Epidermal melanocyte (primary cell): ENCODE measurements at regions not wholly inside any gene's neighbourhood (a gene's known extent, or its start where the extent isn't known, plus 50 kb on each side); places are given as distances from the start of the nearest gene placed in this dataset.

Experiments used
- DNase-seq: peaks from one replicate; pipeline ENCODE4 v3.0.0; 2011; ENCODE audit warnings: low spot score; ENCODE audit not compliant: insufficient read length

DNA sequence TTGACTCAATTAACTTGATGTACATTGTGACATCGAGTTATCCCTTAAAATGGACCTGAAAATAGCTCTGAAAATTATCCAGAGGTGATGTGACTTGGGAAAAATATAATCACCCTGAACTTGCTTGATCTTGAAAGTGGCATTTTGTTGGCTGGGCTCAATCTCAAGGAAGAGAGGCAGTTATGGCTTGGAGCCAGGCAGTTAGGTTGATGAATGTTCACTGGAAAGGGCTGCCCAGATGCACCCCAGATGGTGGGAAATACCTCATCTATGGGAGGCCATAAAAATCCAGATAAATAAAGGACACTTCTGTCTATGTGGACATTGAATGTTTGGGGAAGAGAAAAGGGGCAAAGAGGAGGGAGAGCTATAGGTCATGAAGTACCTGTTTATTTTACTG is 55.7 kb upstream of the OR5AN1 start:
- no peak for DNase-seq

DNA sequence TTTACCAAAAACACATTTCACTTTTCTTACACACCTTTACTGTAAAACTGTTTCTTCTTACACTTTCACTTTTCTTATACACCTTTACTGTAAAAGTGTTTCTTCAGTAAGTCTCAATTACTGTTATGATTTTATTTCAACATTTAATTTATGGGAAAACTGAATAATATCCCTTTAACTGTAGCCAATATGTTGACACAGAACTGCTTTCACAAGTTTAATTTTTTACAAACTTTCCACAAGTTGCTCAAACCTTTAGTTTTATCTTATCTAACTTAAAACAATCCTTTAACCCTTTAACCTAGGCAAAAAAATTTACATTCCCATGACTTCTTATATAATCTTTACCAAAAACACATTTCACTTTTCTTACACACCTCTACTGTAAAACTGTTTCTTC is 63.3 kb upstream of the OR5AN1 start:
- DNase-seq, result no peak

DNA sequence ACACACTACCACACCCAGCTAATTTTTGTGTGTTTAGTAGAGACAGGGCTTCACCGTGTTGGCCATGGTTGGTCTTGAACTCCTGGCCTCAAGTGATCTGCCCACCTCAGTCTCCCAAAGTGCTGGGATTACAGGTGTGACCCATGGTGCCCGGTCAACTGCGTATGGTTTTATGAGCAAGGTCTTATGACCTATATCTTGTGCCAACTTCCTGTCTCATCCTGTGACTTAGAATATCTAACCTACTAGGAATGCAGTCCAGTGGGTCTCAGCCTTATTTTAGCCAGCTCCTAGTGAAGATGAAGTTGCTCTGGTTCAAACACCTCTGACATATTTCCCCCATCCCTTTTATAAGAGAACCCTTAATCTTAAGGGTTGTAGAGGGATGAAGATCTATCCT is 66.1 kb upstream of the OR5AN1 start:
- no peak for DNase-seq

DNA sequence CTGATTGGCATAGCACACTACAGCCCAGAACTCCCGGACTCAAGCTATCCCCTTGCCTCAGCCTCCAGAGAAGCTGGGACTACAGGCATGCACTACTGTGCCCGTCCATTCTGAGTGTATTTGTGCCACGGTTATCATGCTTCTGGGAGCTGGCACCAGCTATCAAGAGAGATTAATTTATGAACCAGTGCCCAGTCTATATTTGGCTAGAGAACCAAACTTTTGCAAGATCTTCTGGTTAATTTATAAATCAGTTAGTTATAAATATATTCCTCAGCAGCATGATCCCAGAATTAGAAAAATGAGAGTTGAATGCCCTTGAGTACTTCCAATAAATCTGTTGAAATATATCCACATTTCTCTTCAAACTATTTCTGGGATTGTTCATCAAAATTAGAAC is 67.5 kb upstream of the OR5AN1 start:
- DNase-seq, result no peak

DNA sequence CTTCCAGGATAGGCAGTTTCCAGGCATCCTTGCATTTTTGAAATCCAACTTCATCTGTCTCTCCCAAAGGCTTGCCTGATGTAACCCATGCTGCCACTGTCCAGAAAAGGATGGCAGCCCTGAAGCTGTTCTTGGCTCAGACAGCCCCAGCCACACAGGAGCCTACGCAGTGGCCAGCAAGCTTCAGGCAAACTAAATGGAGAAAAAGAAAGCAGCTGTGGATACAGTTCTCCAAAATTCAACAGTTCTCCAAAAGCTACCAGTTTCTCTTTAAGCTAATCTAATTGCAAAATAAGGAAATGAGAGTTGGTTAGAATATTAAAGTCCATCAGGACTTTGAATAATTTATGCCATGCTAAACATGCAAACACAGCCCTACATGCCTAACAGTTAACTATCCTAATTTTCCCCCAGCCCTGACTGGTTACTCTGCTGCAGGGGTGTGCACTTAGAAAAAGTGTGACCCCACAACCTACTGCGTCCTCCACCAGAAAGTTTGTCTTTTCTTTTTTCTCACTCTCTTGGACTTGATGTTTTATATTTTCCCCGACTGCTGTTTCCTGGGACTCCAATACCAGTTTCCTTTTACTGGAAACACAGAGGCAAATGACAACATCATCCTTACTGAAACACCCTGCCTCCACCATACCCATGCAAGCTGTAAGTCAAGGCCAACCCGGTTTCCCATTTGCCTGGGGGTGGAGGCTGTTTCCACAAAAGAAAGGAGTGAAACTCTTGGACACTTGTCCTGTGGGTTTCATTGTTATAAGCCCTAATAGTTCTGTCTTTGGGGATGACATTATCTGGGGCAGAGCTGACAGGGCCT is 69.1 kb upstream of the OR5AN1 start:
- no peak for DNase-seq

- DNase-seq, result peak; percentile 22
Measured at GRCh38 chr11:59285716-59286260, 72.9 kb upstream of the OR5AN1 start.

DNA sequence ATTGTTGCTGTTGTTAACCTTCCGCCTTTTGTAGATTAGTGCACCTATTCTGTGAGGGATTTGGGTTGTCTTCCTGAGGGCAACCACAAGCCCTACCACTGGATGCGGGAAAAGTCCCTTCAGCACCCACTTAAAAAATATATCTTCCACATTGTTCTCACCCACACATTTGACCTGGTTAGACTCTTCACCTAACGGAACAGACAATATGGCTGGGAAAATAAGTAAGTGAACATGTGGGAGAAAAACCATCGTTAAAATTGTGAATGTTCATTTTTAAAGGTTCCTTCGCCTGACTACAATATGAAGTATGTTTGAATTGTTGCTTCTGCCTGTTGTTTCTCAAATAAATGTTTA is 72.0 kb upstream of the MPEG1 start:
- DNase-seq, result no peak

DNA sequence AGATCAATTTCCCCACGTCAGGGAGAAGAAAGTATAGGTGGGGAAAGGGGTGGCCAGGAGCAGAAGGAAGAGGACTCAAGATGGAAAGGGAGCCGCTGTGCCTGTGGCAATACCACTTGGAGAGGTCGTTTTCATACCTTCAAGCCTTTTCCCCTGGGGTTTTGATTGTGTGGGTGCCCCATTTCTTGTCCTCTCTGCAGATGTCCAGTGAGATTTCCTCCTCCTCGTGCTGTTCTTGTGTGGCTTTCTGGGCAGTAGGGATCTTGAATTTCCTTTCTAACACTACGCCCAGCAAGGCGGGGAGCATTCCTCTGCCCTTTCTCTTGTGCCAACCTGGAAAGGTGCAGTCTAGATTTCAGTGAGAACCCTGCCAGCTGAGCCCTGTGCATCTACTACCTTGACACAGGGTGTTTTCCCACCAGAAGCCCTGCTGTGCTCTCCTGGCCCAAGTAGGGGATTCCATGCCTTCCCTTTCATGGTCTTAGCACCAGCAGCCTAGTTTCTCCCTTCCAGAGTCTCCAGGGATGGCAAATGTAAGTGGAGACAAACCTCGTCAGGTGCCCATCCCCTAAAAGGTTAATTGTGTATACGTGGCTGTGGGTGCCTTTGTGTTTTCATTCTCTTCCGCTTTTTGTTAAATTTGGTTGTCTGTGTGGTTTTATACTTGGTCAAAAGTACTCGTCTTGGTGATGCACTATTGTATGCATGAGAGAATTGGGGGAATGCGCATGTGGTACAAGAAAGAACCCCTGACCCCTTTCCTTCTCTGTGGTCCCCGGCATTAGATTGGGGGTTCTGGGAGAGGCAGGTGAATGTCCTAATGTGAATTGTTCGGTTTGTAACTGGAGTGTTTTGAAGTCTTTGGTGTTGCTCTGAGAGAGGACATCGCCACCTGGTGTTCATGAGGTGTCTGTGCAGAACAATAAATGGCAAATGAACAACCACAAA is 71.4 kb upstream of the MPEG1 start:
- no peak for DNase-seq

DNA sequence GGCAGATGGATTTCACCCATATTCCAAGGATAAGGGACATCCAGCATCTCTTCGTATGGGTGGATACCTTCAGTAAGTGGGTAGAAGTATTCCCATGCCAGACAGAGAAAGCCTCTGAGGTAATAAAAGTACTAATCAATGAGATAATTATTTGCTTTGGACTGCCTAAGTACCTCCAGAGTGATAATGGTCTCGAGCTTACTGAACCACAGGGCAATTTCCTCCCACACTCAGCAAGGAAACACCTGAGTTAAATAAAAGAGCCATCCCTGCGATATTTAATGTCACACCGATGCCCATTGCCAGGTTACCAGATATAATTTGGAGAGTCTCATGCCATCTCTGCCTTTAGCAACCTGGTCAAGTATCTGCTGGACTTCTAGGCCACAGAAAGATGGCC is 70.6 kb upstream of the MPEG1 start:
- no peak for DNase-seq

GRCh38 chr11:59281177-59281576 is 68.5 kb upstream of the MPEG1 start:
- DNase-seq, result no peak

DNA sequence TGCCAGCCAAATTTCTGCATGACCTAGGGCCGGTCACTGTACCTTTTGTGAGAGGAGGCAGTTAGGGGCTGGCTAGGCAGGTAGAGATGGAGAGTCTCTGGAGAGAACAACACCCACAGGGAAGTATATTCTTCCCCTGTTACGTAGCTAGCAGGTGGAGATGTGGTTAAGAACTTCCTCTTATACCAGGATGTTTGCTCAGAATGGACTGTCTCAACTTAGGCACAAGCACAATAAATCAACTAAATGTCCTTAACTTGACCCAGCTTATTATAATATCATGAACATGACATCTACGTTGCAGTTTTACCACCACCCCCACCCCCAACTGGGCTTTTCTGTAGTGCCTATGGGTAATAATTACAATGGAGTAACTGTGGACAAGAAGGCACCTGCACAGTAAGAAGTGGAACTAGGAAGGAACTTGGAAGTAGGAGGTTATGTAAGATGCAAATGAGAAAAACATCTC is 60.7 kb upstream of the MPEG1 start:
- no peak for DNase-seq

DNA sequence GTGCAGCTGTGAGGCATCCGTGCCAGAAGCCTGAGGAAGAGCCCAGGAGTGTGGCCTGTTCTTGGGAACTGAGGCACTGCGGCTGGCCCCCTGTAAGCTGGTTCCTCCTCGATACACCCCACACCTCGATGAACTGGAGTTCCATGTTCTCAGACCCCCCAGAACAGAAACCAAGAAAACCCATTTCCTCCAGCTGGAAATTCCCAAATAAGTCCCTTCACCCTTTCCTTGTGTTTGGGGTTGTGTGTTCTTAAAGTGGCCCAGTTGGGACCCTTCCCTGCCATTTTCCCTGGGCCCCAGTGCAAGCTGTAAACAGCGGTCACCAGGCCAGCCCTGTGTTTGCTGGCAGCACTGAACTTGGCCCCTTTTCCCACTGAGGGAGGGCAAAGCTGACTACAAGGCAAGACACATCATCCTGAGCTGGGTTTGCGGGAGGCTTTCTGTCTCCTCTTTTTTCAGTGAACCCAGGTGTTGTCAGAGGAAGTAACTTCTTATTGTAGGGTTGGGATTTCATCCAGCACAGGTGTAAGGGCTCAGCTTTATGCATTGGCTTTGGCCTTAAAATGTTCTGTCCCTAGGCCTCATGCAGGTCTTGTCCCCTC is 60.1 kb upstream of the MPEG1 start:
- DNase-seq, result no peak

DNA sequence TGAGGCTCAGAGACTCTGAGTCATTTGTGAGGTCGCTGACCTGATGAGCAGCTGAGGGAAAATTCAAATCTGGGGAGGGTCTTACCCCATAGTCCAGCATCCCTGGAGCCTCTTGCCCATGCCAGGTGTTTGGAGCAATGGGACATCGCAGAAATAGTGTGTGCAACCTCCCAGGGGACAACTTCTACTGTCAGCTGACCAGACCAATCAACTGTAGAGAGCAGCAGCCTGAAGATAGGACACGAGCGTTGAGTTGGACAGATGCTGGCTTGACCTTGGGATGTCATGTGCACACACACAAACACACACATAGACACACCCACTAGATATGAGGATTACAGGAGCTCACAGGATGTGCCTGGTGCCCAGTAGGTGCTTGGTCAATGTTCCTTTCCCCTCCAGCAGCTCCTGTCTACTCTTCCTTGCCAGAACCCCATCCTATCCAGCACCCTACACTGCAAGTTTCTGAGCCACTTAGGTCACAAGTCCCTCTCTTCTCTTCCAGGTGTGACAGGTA is 59.1 kb upstream of the MPEG1 start:
- DNase-seq, result no peak

GRCh38 chr11:59271247-59271755 is 58.6 kb upstream of the MPEG1 start:
- no peak for DNase-seq

DNA sequence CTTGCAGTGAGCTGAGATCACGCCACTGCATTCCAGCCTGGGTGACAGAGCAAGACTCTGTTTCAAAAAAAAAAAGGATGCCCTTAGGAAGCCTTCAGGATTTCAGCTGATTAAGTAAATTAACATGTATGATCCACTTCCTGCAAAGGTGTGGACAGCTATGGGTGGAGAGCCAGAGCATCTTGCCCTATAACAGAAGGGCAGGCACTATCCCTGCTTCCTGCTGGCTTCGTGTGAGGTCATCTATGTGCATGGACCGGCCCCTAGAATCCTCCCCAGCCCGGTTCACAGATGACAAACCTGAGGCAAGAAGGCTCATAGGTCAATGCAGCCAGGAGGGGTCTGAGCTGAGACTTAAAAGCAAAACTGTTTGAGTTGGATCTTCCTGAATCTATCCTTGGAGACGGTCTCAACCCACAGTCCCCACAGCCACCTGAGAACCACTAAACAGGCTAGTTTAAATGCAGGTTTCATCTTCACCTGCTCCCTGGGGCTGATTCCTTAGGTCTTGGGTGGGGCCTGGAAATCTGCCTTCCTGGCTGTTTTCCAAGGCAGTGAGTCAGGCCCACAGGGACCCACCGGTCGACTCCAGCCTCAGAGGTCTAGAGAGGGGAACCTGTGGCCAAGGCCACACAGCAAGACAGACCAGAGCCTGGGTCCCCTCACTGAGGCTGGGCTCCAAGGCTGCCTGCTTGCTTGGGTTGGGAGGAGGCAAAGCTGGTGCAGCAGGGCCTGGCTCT is 55.2 kb upstream of the MPEG1 start:
- DNase-seq, result no peak

GRCh38 chr11:59267196-59267595 is 54.5 kb upstream of the MPEG1 start:
- no peak for DNase-seq

DNA sequence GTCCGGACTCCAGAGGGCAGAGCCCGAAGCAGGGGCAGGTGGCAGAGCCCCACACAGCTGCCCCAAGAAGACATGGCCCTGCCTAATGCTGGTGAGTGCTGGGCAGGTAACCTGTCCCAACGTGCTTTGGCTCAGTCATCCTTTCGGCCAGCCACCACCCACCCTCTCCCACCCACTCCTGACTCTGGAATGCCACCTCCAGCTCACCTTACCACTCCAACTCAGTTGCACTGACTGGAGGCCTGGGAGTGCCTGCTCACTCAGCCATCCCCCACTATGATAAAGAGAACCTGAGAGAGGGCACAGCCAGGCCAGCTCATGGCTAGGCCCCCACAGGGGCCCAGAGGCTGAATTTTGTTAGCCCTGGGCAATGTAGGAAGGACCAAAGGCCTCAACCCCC is 53.8 kb upstream of the MPEG1 start:
- no peak for DNase-seq

GRCh38 chr11:59265735-59266134 is 53.0 kb upstream of the MPEG1 start:
- no peak for DNase-seq

DNA sequence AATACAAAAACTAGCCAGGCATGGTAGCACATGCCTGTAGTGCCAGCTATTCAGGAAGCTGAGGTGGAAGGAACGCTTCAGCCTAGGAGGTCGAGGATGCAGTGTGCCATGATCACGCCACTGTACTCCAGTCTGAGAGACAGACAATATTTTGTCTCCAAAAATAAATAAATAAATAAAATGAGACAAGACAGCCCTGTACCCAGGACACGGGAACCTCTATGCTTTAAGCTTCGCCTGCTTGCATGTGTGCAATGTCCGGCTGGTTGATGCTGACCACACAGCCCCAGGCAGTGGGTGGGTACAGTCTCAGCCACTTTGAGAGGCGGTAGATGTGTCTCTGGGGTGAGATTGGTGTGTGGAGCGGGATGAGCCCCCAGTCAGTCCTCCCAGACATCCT is 52.0 kb upstream of the MPEG1 start:
- DNase-seq, result no peak

DNA sequence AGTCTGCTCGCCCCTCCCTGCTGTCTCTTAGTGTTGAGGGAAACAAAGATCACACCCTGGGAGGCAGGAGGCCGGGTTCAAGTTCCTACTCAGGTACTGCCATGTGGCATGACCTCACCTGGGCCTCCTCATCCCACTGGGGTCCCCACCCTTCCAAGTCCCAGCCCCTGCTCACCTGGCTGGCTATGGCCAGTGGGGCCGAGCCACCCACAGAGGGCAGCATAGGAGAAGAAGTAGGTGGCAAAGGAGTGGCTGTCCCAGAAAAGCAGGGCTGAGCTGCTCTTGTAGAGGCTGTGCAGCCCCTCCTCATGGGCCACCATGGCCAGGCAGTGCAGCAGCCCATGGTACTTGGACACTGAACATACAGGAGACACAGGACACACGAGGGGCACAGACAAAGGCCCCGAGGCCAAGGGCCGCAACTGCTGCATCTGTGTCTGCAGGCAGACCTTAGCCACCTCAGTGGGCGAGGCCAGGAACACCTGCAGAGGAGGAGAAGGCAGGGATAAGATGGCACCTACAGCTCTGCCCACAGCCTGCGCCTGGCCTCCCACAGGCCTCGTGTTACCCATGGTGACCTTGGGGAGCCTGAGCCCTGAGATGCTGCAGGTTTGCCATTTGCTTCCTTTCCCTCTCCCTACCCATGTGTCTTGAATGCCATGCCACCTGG is 50.6 kb upstream of the MPEG1 start:
- no peak for DNase-seq
